ENCODE measurements at regions not wholly inside any gene's neighbourhood (a gene's known extent, or its start where the extent isn't known, plus 50 kb on each side); places are given as distances from the start of the nearest gene placed in this dataset.

DNA sequence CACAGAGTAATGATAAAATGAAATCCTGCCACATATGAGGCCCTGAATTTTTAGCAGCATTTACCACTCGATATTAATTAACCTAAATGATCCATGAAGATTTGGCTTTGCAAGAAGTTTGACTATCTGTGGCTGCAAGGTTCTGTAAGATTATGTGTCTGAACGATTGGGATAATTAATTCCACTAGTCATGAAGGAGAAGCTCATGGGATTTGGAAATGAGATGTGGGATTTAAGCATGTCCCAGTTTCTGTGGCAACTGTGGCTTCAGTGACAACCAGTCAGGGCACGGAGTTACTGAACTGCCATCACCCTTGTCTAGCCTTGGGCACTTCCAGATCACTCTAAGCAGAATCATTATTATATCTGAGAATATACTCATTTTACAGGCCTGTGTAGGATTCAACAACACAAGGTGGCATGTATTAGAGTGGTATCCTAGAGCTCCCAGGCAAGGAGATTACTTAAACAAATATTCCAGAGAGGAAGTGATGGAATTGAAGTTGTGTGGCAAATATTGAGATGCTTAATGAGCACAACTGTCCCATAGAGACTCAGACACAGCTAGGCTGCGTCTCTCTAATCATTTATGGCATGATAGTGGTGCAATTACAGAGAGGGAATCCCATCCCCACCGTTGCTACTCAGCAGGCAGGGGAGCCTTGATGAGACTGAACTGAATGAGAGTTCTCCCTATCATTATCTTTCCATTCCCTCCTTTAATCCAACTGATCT lies 205.0 kb upstream of the KRR1 start:
- DNase-seq = peak; percentile 20

DNA sequence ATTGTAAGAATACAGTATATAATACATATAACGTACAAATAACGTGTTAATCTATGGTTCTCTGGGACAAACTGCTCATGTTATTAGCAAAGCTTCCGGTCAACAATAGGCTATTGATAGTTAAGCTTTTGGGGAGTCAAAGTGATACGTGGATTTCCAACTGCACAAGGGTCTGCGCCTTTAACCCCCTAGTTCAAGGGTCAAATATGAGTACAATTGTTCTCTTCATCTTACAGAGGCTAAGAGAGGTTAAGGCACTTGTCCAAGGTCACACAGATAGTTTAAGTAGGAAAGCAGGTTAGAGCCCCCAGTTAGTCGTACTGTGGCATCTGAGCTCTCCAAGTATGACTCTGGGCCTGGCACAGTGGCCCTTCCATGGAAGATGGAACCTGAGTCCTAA lies 204.3 kb upstream of the KRR1 start:
- no peak for DNase-seq

DNA sequence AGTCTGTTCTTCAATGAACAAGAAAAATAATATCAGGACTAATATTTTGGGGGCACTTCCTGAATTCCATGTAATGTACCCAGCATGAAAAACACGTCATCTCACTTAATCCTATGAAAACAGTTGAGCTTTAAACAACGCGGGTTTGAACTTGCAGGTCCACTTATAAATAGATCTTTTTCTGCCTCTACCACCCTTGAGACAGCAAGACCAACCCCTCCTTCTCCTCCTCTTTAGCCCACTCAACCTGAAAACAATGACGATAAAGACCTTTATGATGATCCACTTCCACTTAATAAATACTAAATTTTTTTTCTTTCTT lies 203.9 kb upstream of the KRR1 start:
- no peak for DNase-seq

DNA sequence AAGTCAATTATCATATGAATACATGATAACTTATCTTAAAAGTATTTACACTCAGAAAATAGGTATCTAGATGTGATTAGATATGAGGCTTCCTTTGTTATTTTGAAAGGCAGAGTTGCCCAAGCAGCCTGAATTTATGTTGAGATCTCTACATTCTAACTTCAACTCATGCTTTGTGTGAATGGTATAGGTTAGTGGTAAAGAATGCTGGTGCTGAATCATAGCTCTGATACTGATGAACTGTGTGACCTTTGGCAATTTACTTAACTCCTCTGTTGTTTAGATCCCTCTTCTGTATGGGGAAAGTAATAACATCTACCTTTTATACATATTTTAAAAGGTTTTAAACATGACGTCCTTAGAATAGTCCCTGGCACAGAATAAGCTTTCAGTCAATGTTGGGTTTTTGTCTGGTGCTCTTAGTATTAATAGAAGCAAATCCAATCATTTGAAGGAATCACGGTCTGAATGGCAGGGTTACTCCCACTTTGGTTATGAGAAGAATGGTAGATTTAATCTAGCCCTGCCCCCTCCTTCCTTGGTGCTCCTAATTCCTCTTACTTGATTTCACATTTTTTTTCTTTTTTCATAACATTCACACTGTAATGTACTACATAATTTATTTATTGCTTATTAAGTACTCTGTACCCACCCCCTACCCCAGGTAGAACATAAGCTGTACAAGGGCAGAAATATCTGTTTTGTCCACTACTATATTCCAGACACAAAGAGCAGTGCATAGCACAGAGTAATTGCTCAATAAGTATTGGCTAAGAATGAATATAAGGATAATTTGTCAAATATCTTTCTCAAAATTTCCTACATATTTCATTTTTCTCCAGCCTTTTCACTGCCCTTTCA lies 203.3 kb upstream of the KRR1 start:
- DNase-seq = no peak

DNA sequence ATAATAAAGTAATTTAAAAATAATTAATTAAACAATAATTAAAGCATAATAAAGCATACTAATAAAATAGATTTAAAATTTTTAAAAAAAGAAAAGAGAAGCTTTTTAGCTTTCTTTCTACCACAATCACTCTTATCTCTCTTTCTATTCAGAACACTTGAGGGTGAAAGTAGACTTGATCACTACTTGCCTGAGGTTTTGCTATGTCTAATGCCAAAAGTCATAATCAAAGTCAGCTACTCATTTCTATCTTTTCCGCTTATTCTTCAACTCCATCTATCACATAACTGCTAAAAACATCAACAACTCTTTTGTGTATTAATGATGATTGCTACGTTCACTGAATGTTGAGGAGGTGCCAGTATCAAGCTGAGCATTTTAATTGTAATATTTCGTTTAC lies 202.0 kb upstream of the KRR1 start:
- no peak for DNase-seq

DNA sequence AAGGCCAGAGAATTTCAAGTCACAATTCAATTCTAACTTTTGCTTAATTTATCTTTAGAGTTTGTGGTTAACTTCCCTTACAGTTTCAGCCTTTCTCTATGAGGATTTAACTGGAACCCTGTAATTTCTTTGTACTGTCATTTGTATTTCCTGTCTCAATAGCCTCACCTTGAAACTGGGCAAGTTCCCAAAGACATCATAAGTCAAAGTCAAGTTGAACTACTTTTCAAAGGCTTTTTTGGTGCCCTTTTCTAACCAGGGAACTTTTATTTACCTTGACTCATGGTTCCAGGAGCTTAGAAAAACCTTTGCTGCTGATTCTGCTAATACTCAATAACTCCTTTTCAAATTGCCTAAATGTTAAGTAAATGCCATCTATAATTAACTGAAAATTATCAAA lies 200.8 kb upstream of the KRR1 start:
- no peak for DNase-seq

DNA sequence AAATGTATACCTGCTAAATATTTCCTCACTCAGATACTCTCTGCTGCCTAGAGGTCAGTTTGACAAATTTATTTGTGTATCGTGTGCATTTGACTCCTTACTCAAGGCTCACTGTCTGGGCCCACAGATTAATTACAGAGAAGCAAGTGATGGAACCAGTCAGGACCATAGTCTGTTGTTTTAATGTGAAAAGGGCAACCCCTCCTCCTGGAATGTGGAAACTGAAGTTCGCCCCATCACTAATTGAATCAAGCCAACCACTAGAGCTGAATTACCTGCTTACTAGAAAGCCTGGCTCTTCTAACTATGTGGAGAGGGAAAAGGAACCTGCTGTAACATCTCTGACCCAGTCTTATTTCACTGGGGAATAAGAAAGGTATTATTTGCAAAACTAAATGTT lies 199.9 kb upstream of the KRR1 start:
- no peak for DNase-seq

DNA sequence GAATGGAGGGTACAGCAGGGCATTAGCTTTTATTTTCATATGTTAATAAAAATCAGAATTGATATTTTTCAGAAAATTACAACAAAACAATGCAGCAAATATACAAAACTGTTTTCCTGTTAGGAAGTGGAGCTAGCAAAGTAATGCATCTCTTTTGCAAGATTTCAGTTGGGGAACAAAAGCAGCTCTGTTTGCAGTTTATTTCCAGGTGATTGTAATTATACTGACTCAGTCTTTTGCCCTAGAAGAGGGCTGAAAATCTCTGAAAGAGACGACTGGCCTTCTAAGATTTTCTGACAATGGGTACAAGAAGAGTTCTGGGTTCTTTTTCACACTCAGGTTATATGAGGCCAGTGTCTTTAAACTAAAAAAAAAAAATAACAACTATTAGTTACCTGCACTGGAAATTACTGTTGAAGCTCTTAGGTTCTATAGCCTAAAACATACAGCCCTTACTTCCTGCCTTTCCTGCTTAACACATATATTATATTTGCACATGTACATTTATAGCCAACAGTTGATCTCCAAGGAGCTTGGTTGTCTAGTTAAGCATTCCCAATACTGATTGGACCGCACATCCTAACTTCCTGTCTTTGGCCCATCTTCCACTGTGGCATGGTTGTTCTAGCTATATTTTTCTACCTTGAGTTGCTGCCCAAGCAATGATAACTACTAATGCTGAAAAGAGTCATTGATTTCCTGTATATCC lies 199.1 kb upstream of the KRR1 start:
- DNase-seq = no peak

DNA sequence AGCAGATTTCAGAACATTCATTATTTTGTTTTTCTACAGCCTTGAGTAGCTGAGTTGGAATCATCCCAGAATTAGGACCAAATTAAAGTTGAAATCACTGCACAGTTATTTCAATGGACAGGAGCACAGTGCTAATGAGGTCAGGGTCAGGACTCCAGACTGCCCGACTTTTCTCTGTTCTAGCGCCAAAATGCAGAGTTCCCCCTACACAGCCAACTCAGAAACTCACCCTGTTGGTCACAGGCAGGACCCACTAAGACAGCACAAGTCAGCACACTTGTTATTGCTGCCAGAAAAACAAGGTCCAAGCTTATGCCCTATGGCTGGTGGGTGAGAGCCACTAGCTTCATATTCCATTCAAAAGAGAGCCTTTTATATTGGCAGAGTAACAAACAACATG lies 198.1 kb upstream of the KRR1 start:
- no peak for DNase-seq

DNA sequence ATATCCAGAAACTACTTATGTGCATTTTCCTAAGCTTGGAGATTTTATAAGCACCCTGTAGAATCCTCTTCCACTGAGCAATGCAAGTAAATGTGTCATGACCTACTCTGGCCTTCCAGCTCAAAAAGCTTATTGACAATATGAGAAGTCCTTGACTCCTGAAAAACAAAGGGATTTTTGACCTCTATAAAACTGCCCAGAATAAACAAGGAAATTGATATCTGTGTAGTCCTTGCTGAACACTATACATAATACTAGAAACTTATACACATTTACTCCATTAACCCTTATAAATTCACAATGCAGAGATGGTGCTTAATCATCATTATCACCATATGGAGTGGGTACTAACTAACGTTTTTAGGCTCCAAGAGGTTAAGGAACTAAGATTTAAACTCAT lies 197.4 kb upstream of the KRR1 start:
- no peak for DNase-seq

DNA sequence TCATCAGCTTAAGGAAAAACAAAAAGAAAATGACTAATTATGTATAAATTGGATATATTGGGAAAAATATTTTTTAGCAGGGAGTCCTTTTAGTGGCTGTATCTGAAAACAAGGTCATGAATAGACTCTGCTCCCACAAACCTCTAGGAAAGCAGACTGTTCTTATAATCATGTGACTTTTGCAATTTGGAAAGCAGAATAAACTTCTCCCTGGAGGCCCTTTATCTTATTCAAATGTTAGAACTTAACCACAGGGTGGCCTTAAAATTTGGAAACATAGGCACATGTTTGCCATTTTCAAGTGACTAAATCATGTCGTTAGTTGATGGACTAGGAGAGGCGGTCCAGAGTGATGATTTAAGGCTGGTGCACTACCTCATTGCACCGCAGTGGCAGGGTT lies 196.6 kb upstream of the KRR1 start:
- no peak for DNase-seq

DNA sequence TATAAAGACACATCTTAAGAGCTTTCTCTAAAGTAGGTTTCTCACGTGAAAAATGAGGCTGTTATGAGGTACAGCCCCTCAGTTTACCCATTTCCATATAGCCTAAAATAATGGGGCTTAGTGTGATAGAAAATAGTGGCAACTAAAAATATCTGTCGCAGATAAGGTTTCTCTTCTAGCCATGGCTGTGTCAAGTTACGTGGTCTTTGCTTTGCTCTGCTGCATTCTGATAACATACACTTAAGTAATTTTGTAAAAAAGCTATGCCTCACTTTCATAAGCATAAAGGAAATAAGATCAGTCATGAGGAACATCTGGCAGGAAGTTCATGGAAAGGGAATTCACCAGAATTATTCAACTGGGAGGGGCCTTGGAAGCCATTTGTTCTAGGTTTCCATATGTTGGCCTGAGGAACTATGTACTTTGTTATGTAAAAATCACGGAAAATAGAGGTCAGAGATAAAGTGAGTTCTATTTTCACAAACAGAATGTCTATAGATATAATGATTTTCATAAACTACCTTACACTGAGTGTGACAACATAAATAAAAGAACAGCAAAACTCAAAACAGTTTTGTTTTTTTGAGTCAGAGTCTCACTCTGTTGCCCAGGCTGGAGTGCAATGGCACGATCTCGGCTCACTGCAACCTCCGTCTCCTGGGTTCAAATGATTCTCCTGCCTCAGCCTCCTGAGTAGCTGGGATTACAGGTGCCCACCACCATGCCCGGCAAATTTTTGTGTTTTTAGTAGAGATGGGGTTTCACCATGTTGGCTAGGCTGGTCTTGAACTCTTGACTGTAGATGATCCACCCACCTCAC lies 195.6 kb upstream of the KRR1 start:
- no peak for DNase-seq

DNA sequence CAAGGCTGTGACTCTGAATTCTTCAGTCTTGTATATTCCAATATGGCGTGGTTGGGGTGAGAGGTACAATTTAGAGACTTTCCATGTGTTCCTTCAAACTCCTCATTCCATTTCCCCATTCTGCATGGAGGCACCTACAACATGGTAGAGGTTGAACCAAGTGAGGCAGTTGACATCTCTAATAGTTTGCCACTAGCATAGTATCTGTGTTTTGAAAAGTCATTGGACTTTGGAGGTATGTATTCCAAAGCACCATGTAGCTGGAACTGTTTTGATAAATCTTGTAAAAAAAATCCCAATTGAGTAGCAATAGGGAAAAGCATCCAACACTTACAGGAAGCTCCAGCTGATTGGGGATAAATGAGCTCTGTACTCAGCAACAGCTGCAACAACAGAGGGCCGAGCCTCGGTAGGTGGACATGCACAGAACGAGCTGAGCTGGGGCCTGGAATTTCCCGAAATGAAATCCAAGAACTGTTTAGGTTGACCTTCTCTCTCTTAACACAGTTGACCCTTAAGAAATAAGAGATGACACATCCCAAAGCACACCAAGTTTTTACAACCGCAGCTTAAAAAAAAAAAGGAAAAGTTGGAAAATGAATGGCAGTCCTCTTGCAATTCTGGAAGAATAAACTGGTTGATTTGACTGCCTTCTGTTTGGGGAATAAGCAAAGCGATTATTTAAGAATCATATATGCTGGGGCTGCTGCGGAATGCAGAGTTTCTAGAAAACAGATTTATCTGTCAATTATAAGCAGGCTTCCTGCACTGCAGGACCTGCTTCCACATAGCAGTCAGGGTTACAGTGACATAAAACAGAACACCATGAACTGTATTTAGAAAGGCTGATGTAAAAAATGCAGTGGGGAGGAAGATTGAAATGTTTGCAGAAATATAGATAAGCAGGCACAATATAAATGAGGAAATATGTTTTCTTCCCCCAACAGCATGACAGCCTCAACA lies 194.6 kb upstream of the KRR1 start:
- no peak for DNase-seq

DNA sequence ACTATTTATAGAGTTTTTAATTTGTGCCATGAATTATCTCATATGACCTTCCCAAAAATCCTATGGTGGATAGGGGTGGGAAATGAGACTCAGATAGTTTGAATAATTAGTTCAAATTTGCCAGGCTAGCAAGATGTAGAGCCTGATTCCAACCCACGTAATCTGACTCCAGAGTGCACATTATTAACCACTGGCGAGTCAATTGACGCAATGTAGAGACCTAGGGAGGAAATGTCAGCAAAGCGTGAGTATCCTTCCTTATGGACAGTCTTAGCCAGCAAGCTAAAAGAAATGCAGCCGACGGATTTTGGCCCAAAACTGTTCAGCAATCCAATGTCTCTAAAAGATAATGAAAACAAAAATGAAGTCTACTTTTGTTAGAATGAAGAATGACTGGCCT lies 193.3 kb upstream of the KRR1 start:
- no peak for DNase-seq

DNA sequence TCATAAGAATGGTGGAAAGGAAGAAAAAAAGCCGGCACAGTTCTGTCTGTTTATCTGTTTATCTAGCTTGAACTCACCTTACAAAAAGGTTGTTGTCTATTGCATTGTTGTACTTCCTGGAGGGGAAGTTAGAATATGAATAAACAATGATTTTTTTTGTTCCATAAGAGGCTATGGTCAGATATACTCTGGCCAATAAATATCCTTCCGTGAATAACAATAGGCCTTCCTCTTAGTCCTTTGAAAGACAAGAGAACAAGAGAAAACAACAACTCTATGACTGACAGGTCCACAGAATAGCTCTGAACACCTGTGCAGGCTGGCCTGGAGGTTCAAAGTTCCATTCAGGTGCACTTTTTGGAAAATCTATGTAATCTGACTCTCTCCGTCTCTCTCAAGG lies 192.8 kb upstream of the KRR1 start:
- DNase-seq = no peak

DNA sequence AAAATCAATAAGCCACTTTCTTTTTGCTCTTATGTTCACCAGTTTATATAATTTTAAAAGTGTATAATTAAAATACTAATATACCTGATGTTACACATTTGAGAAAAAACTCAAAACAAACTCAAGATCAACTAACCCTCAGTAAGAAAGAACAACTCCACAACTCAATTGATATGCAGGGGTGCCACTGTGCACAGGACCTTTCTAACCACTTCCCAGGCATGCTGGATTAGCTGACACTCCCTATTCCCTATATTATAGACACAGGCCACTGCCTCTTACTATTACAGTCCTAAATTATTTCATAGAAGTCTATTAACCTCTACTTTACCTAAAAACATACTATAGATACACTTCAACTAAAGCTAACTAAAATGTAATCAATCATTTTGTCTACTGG lies 191.7 kb upstream of the KRR1 start:
- no peak for DNase-seq

DNA sequence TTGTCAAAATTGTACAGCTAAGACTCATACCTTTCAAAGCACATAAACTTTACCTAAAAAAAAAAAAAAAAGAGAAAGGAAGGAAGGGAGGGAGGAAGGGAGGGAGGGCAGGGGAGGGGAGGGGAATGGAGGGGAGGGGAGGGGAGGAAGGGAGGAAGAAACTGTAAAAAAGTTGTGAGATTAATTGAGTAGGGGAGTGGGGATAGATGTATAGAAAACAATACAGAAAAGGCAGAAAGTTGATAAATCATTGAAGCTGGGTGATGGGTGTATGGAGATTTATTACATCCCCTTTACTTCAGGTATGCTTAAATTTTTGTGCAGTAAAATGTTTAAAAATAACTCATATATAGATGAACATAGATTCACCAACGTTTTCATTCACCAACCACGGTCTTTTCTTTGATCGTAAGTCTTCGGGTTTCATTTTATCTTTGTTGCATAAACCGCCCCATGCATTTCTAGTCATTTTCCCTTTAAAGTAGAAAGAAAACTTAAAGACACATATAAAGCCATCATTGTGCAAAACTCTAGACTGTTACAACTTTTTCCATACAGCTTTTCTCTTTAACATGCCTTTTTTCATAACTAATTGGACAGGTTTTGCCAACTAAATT lies 191.2 kb upstream of the KRR1 start:
- DNase-seq = no peak

DNA sequence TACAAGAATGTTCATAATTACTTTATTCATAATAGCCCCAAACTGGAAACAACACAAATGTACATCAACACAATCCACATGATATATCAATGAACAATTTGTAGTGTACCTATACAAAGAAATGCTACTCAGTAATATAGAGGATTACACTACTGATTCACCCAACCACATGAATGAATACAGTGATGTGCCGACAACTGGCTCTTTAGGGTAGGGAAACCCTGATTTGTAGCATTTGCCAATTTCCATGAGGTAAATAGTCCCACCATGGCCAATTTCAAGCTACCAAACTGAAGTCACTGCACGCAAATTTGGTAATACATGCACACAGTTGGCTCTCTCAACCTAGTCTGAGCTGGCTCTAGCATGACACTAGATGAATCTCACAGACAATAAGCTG lies 190.4 kb upstream of the KRR1 start:
- DNase-seq = no peak

DNA sequence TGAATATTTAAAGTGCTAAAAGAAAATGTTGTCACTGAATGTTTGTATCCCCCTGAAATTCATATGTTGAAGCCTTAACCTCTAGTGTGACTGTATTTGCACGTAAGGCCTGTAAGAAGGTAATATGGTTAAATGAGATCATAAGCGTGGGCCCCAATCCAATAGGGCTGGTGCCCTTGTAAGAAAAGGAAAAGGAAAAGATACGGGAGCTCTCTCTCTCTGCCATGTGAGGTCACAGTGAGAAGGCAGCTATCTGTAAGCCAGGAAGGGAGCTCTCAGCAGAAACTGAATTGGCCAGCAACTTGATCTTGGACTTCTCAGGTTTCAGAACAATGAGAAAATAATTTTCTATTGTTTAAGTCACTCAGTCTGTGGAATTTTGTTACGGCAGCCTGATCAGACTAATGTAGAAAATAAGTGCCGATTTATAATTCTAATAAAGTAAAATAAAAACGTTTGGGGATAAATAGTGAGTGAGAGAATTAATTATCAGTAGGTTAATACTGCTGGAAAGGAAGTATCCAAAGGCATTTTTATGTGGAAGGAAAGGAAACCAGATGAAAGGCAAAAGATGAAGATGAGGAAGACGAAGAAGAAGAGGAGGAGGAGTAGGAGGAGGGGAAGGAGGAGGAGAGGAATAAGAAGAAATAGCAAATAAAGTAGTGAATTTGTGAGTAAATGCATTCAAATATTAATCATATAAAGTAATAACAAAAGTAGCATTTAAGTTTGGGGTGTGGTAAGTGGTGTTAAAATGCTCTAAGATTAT lies 188.5 kb upstream of the KRR1 start:
- DNase-seq = no peak

DNA sequence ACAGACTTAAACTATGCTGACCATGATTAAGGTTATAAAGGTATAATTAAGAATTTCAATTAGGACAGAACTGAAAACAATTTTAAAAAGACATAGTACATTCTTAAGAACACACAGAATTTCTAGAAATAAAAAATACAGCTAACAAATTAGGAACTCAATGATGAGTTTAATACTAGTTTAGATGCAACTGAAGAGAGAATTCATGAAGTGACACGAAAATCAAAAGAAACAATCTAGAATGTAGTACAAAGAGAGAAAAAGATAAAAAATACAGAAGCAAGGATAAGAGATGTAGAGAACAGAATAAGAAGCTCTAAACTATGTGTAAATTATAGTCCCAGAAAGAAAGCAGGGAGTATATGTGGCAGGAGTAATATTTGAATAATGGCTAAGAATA lies 187.8 kb upstream of the KRR1 start:
- no peak for DNase-seq

DNA sequence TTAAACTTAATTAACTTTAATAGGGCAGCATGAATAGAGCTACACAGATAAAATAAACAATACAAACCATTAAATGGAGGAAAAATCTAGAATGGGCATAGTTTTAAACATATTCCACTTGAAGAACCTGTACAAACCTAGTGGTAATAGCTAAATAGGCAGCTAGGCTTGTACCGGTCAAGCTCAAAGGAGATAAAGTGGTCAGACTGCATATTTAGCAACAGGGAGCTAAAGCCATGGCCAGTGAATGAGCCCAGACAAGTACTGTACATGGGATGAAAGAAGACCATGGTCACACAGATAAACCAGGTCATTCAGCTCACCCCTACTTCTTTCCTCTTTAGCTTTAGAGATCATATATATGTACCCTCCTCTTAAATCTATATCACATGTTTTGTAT lies 186.6 kb upstream of the KRR1 start:
- DNase-seq = no peak
